ENCODE measurements at regions not wholly inside any gene's neighbourhood (a gene's known extent, or its start where the extent isn't known, plus 50 kb on each side); places are given as distances from the start of the nearest gene placed in this dataset.
"Not testable (repeated sequence)": the region's sequence is repeated elsewhere in the genome, so short reads cannot be mapped to it uniquely, and the experiment has no call there.

DNA sequence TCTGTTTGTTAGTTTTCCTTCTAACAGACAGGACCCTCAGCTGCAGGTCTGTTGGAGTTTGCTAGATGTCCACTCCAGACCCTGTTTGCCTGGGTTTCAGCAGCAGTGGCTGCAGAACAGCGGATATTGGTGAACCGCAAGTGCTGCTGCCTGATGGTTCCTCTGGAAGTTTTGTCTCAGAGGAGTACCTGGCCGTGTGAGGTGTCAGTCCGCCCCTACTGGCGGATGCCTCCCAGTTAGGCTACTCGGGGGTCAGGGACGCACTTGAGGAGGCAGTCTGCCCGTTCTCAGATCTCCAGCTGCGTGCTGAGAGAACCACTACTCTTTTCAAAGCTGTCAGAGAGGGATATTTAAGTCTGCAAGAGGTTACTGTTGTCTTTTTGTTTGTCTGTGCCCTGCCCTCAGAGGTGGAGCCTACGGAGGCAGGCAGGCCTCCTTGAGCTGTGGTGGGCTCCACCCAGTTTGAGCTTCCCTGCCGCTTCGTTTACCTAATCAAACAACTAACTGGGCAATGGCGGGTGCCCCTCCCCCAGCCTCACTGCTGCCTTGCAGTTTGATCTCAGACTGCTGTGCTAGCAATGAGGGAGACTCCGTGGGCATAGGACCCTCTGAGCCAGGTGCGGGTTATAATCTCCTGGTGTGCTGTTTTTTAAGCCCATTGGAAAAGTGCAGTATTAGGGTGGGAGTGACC lies 634.3 kb upstream of the CHD1 start:
- not testable (repeated sequence) for DNase-seq

DNA sequence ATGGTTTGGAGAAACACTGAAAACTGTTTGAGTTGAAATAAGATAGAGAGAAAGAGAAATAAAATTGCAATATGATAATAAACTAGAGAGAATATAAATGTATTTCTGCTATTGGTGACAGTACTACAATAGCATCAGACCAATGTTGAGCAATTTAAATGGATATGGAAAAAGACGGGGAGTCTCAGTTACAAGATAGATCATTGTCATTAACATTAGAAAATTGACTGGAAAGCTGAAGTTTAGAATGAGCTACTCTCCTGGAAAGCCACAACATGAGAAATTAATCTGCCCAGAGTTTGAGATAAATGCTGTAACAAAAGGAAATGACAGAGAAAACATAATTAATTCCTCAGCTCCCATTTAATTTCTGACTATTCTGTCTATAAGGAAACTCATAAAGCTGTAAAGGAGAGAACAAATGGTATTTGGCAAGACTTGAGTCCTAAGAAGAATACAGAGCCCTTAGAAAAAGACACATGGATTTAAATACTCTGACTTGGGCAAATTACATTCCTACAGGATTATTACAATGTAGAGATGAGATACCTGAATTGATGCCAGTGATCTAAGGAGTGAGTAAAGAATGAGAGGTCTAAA lies 624.5 kb upstream of the CHD1 start:
- DNase-seq = no peak

DNA sequence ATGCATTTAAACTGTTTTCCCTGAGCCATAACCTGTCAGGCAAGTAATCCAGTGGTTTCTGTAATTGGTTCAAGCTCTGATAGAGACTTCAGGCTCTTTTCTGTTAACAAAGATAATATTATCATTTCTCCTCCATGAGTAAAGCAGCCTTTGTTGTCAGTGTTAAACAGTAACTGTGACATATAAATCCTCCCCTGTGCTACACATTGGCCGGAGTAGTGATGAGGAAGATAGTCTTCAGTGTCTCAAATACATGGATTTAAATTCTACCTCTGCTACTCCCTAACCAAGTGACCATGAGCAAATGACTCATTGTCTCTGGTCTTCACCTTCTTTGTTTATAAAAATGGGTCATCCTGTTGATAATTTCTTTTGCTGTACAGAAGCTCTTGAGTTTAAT lies 615.5 kb upstream of the CHD1 start:
- DNase-seq = no peak

DNA sequence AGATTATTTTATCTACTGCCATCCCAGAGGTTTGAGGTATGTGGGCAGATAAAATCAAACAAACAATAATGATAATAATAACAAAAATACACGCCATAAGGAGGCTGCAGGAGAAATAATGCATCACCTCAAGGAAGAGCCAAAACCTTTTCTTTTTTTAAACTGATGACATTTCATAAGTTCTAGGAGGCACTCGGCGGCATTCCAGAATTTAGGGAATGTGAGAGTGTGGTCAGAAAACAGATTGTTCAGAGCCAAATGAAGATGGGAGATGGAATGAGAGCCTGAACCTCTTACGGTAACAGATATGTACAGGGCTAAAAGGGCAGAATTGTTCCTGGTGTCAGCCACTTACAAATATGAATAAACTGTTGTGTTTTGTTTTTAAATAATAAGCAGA lies 615.0 kb upstream of the CHD1 start:
- DNase-seq = no peak

DNA sequence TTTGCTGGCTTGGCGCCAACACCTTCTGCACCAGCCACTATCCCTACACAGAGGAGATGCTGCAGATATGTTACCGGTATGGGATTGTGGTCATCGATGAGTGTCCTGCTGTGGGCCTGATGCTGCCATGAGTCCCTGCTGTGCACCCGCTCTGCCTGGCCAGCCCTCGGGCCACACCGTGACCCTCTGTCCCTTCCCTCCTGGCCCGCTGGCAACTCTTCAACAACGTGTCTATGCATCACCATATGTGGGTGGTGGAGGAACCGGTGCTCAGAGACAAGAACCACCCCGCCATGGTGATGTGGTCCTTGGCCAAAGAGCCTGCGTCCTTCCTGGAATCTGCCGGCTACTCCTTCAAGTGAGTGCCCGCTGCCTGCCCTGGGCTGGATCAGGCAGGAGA lies 605.4 kb upstream of the CHD1 start:
- not testable (repeated sequence) for DNase-seq

DNA sequence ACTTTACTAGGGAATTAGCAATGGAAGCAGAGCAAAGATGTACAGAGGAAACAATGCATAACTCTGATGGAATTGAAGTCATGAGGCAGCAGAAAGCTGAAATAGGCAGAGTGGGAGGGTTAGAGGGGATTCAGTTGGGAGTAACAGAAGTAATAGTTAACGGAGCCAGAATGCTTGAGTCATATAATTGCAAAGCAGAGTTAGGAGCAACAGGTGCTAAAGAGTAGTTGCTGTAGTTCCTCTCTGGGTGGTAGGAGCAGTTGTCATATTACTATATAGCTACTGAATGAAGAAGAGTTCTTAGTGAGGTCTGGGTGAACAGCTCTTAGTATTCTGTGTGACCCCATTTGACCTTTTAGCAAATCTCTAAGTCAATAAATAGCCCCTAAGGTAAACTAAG lies 592.9 kb upstream of the CHD1 start:
- DNase-seq = not testable (repeated sequence)

DNA sequence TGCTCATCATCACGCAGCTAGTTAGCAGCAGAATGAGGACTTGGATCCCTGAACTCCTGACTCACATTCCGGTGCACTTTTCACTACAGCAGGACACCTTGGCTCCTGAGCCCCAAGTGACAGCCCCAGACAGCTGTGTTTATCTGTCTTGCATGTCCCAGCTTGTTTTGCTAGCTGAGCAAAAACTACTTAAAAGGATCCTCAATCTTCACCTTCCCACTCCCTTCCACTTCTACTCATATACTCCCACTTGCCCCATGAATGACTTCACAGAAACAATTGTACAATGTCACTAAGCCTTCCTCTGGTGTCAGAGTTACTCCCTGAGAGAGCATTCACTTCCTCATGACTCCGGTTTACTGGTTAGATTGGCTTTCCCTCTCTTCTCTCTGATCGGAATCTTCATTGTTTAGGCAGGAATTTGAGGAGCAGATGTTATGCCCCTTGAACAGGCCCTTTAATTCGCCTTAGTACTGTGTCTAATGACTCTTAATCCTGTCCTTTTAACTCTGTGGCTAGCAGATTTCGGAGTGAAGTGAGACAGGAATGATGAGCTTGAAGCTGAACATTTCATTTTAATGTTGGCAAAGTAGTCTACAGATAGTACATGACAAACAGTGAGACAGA lies 587.2 kb upstream of the CHD1 start:
- DNase-seq = not testable (repeated sequence)

DNA sequence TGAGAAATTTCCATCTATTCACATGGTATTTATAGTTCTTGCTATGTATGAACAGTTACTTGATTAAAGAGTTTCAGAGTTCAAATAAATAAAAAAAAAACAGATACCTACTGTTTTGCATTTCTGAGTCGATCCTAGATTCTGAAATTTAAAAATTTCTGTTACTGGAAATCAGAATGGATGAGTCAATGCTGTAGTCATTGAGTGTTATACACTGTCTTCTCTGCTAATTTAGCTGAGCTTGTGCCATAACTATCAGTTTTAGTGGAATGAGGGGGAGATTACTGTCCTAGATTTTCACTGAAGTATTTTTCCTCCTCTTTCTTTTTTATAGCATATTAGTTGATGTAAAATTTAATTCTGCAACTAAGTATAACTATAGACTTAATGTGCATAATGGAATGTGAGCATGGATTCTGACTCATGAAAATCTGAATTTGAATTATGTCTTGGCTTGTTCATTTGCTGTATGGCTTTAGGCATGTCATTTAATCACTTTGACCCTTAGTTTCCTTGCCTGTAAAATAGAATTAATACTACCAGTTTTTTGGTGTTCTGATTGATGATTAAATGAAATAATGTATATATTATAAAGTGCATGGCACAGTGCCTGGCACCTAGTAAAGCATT lies 581.5 kb upstream of the CHD1 start:
- not testable (repeated sequence) for DNase-seq

DNA sequence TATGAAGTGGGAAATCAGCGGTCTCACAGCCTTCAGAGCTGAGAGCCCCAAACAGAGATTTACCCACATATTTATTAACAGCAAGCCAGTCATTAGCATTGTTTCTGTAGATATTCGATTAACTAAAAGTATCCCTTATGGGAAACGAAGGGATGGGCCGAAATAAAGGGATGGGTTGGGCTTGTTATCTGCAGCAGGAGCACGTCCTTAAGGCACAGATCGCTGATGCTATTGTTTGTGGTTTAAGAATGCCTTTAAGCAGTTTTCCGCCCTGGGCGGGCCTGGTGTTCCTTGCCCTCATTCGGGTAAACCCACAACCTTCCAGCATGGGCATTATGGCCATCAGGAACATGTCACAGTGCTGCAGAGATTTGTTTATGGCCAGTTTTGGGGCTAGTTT lies 580.3 kb upstream of the CHD1 start:
- DNase-seq = not testable (repeated sequence)

DNA sequence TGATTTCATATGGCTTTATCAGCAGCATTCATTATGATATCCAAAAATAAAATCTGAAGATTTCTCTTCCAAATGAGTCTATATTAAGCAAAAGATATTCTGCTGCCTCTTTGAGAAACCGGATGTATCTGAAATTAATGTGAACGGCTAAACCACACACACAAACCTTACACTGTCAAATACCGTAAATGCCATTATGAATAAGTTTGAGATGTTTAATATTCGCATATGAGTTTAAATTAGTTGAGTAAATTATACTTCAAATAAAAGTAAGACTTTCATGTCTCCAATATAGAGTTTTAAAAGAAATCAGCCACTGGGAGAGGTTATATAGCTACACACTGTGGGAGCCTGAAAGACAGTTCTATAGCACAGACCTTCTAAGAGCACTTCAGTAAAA lies 566.6 kb upstream of the CHD1 start:
- not testable (repeated sequence) for DNase-seq

DNA sequence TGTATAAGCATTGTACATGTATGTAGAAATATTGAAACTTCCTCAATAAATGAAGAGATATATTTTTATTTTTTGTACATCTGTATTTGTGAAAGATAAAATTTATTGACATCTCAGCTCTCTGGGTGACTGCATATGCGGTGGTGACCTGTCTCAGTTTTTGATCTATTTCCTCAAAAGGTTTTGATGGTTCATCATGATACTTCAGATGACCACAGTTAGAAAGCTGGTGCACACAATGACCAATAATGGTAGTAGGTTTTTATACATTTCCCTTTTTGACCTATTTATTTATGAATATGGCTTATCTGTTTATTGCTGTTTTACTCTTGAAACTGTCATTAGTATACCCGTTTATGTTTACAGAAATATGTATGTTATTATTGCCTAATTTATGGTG lies 549.6 kb upstream of the CHD1 start:
- not testable (repeated sequence) for DNase-seq

DNA sequence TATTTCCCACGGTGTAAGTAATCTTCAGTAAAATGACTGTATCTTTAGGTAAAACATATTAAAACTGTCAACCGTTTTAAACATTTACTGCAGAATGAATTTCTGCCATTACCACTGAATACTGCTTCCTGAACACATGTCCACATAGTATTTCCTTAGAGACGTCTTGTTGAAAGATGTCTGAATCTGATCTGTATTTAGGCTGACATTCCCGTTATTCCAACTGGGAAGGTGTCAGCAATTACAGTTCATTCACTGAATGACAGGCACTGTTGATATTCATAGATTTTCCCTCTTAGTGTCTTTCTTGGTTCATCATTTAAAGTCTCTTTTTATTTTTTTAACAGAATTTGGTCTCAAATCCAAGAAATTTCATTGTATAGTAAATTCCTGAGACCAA lies 544.5 kb upstream of the CHD1 start:
- not testable (repeated sequence) for DNase-seq

DNA sequence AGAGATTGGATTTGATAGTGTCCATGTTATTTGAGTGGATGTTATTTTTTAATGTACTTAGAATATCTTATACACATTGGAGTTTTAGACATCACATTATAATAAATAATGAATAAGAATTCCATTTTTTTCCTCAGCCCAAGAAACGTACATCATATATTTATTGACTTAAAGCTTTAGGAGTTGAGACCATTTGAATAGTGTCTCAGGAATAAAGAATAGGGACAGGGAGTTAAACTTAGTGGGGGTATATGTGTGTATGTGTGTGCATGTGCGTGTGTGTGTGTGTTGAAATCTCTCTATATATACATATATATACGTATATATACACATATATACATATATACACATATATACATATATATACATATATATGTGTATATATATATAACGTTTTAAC lies 542.9 kb upstream of the CHD1 start:
- DNase-seq = not testable (repeated sequence)

DNA sequence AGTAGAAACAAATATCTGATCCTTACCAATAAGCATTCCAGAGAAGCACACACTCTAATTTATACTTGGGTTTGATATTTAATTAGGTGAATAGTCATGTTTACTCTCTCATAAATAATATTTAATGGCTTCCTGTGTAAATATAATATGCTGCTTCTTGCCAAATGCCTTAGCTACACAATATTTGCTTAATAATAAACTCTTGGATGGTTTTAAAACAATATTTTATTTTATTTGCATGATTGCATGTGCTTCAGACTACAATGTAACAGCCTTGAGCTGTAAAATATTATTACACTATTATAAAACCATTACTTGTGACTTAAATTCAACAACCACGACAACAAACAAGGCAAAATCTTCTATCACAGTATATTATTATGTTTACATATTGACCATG lies 542.4 kb upstream of the CHD1 start:
- DNase-seq = not testable (repeated sequence)

DNA sequence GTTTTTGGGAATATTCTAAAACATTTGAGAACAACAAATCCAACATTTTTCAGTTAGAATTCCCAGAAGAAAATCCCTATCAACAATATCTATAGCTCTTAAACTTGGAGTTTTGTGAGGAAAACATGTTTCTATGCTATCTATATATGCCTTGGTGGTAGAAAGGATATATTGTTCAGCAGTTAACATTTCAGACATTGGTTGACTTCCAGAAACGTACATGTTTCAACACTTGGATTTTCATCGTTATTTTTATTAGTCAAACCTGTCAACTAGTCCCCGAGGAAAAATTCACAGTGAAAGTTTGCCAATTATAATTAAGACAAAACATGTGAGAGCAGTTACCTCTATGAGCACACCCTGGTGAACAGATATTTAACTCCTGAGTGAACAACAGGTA lies 541.8 kb upstream of the CHD1 start:
- not testable (repeated sequence) for DNase-seq

DNA sequence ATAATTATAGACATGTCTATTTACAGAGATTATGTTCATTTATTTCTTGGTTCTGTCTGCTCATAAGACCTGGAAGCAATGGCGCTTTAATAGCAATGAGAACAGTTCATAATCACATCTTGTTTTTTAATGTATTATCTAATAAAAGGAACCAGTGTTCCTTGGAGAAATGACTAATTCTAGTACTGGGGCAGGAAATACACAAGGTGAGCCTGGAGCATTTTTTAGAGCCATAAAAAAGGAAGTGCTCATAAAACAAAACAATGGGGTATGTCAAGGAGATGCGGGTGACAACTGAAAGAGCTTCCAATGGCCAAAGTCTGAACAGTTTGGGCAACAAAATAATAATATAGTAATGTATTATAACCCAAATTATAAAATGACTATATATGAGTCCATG lies 531.9 kb upstream of the CHD1 start:
- DNase-seq = no peak

DNA sequence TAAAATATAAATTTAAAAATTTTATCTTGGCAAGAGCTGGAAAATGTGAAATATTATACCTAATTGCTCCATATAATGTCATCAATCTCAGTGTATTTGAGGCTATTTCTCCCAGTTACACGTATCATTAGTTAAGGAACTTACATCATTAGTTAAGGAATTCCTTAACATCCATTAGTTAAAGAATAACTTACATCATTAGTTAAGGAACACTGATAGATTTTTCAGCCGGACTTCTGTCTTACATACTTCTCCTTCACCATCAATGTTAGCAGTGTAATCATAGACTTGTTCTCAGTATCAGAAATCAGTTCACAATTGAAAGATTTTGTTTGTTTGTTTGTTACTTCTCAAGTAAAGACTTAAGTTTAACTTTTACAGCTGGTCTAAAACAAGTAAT lies 524.4 kb upstream of the CHD1 start:
- DNase-seq = no peak

DNA sequence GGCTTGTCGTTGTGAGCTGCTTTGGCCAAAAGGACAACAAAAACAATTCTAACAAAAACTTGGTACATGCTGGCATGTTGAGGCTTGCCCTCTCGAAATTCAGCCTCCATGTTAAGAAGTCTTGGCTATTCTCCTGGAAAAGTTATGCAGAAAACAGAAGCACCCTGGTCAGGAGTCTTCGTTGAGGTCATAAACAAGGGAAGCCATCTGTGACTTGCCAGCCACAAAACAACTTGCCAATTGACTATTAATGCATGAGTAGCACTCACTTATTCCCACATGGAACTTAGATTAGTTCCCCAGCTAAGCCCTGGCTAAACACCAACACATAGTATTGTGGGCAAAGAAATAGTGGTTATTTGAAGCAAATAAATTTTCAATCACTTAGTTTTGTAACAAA lies 521.0 kb upstream of the CHD1 start:
- DNase-seq = no peak

DNA sequence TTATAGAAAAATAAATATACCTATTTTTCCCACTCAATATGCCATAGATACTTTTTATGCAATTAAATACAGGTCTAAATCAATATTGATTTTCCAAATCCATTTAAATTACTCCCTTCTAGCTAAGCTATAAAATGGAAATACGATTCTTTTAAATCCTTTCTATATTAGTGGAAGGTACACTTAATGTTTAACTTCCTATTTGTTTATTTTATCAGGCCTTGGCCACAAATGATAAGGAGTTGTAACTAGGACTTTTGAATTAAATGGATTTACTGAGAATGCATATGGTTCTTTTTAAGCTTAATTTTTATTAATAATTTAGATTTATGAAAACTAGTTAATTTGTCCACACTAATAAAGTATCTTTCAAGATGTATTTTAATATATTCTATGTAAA lies 517.0 kb upstream of the CHD1 start:
- no peak for DNase-seq

DNA sequence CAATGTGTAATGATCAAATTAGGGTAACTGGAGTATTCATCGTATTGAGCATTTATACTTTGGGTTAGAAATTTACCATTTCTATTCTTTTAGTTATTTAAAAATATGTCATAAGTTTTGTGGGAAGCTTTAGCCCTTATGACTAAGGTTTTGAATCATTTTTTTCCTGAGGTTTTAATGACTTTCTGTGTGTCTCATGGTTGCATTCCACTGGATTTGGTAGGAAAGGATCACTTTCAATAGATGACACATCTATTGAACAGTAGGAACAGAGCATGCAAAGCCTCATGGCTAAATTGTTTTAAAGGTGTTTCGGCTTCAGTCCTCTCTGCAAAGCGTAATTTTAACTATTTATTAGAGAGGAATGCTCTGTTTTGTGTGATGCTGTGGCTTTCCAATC lies 512.4 kb upstream of the CHD1 start:
- DNase-seq = no peak

DNA sequence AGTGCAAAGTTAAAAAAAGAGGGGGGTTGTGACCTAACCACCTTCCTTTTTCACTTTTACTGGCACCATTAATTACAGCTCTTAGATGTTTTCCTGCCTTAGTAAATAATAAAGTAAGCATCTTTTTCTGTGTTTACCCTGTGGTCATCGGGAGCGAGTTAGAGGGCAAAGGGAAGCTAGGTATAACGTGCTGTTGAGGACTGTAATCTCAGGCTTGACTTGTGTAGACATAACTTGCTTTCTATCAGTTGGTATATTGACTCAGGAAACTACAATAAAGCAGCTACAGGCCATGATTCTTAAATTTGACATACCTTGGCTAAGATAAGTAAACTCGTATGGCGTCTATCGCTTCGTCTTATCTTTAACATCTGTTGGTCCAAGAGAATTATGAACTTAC lies 509.8 kb upstream of the CHD1 start:
- DNase-seq = no peak

DNA sequence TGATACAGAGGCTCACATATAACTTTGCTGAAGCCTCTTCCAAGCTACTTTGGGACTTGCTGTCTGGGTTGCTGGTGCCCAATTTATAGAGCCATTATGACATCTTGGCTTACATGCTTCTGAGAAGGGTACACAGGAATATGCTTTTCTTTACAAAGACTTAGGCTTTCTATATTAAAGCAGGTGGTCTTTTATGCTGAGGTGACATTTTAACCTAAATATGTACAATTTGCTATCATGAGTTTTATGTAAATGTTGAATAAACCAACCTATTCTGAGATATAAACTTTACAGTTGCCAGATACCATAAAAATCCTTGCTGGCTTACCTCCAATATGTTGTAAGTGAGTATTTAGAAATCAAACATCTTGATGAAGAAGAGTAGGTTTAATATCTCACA lies 509.2 kb upstream of the CHD1 start:
- no peak for DNase-seq

DNA sequence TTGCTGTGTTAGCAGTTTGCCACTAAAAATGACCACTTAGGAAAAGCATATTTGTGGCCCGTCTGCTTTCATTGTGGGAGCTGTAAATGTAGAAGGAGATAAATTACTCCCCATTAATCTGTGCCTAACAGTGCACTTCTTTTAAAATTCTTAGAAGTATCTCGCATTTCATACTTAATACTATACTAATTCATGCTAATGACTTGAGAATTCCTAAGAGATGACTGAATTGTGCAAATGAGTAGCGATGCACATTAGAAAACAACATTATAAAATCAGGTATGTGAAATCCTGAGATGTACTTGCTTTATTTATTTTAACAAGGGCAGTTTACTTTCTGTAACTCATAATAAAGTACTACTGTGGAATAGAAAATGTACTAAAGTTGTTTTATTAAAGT lies 494.6 kb upstream of the CHD1 start:
- not testable (repeated sequence) for DNase-seq

DNA sequence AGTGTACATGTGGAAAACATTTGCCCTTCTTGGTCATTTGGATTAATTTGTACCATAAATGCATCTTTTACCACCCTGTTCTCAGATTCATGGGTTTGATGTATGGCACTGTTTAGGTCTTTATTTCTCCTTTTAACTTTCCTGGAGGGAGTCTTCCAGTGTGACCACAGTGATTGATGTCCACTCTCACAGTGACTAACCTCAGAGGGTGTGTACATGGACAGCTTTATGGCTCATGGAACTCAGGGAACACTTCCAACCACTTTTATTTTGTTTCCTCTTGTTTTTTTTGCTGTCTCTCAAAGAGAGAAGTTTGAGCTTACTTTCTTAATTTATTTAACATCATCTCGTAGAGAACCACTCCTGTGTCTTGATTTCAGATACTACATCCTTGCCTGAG lies 489.8 kb upstream of the CHD1 start:
- not testable (repeated sequence) for DNase-seq
